H9 (cell line): ENCODE measurements at regions not wholly inside any gene's neighbourhood (a gene's known extent, or its start where the extent isn't known, plus 50 kb on each side); places are given as distances from the start of the nearest gene placed in this dataset.

ENCODE experiments used
- DNase-seq: peaks from one replicate; pipeline ENCODE4 v3.0.0-alpha.2; 2017
- H2AFZ ChIP-seq: one replicate; pipeline ENCODE4 v1.6.1; 2013; ENCODE audit warnings: mild to moderate bottlenecking, low read length, control low read depth, moderate library complexity
- H2AK5ac ChIP-seq: 2 replicates; pipeline ENCODE4 v1.6.1; 2013; ENCODE audit warnings: low read length, control low read depth, mixed read lengths; ENCODE audit not compliant: insufficient read length
- H2BK120ac ChIP-seq: one replicate; pipeline ENCODE4 v1.6.1; 2013; ENCODE audit warnings: low read depth, mild to moderate bottlenecking, low read length, control low read depth, inconsistent platforms; ENCODE audit not compliant: poor library complexity, severe bottlenecking
- H2BK12ac ChIP-seq: 2 replicates; pipeline ENCODE4 v1.6.1; 2013; ENCODE audit warnings: low read length, control low read depth, mixed read lengths, low read depth; ENCODE audit not compliant: insufficient read length
- H2BK15ac ChIP-seq: 2 replicates; pipeline ENCODE4 v1.6.1; 2013; ENCODE audit warnings: low read depth, low read length, control low read depth
- H2BK20ac ChIP-seq: one replicate; pipeline ENCODE4 v1.6.1; 2013; ENCODE audit warnings: low read depth, mild to moderate bottlenecking, low read length, control low read depth, inconsistent platforms; ENCODE audit not compliant: poor library complexity, severe bottlenecking
- H2BK5ac ChIP-seq: 2 replicates; pipeline ENCODE4 v1.6.1; 2013; ENCODE audit warnings: low read length, control low read depth, mixed read lengths; ENCODE audit not compliant: insufficient read length
- H3K14ac ChIP-seq: 2 replicates; pipeline ENCODE4 v1.6.1; 2013; ENCODE audit warnings: low read length, control low read depth; ENCODE audit not compliant: insufficient read depth
- H3K18ac ChIP-seq: 2 replicates; pipeline ENCODE4 v1.6.1; 2013; ENCODE audit warnings: low read depth, mild to moderate bottlenecking, mixed read lengths, low read length, control low read depth; ENCODE audit not compliant: insufficient read length
- H3K23ac ChIP-seq: 2 replicates; pipeline ENCODE4 v1.6.1; 2013; ENCODE audit warnings: low read length, control low read depth, mixed read lengths, low read depth; ENCODE audit not compliant: insufficient read length
- H3K23me2 ChIP-seq: 2 replicates; pipeline ENCODE4 v1.6.1; 2013; ENCODE audit warnings: low read depth, mild to moderate bottlenecking, mixed read lengths, low read length, control low read depth; ENCODE audit not compliant: insufficient read length, poor library complexity, severe bottlenecking
- H3K27ac ChIP-seq: 2 replicates; pipeline ENCODE4 v1.5.1; 2013; ENCODE audit warnings: low read length, control low read depth, mixed read lengths, low read depth; ENCODE audit not compliant: insufficient read length
- H3K27me3 ChIP-seq: 2 replicates; pipeline ENCODE4 v1.6.1; 2013; ENCODE audit warnings: low read length, control low read depth, inconsistent platforms; ENCODE audit not compliant: insufficient read depth
- H3K4ac ChIP-seq: 2 replicates; pipeline ENCODE4 v1.6.1; 2013; ENCODE audit warnings: low read depth, mild to moderate bottlenecking, control low read depth, inconsistent platforms, low read length, moderate library complexity
- H3K4me1 ChIP-seq: 2 replicates; pipeline ENCODE4 v1.6.1; 2013; ENCODE audit warnings: low read length, control low read depth, inconsistent platforms; ENCODE audit not compliant: insufficient read depth
- H3K4me2 ChIP-seq: 2 replicates; pipeline ENCODE4 v1.6.1; 2013; ENCODE audit warnings: low read length, control low read depth, mixed read lengths; ENCODE audit not compliant: insufficient read length, insufficient read depth
- H3K56ac ChIP-seq: 2 replicates; pipeline ENCODE4 v1.6.1; 2013; ENCODE audit warnings: low read depth, mild to moderate bottlenecking, mixed read lengths, low read length, control low read depth; ENCODE audit not compliant: insufficient read length
- H3K79me1 ChIP-seq: 2 replicates; pipeline ENCODE4 v1.6.1; 2013; ENCODE audit warnings: low read depth, mild to moderate bottlenecking, moderate library complexity, low read length, control low read depth, inconsistent platforms; ENCODE audit not compliant: insufficient read depth, poor library complexity, severe bottlenecking
- H3K79me2 ChIP-seq: 2 replicates; pipeline ENCODE4 v1.6.1; 2013; ENCODE audit warnings: low read length, control low read depth, inconsistent platforms; ENCODE audit not compliant: insufficient read depth
- H3K9ac ChIP-seq: 2 replicates; pipeline ENCODE4 v1.6.1; 2013; ENCODE audit warnings: low read length, control low read depth, mixed read lengths; ENCODE audit not compliant: insufficient read length; ENCODE audit errors: extremely low read depth
- H3K9me3 ChIP-seq: one replicate; pipeline ENCODE4 v1.6.1; 2013; ENCODE audit warnings: low read depth, low read length, inconsistent platforms; ENCODE audit not compliant: control insufficient read depth
- H3T11ph ChIP-seq: one replicate; pipeline ENCODE4 v1.6.1; 2013; ENCODE audit warnings: mild to moderate bottlenecking, low read length, control low read depth, inconsistent platforms
- H4K20me1 ChIP-seq: one replicate; pipeline ENCODE4 v1.6.1; 2013; ENCODE audit not compliant: control insufficient read depth, insufficient read length, insufficient read depth
- H4K5ac ChIP-seq: 2 replicates; pipeline ENCODE4 v1.6.1; 2013; ENCODE audit warnings: low read depth, mild to moderate bottlenecking, mixed read lengths, low read length, control low read depth; ENCODE audit not compliant: insufficient read length
- H4K8ac ChIP-seq: replicated peaks from 2 replicates; pipeline ENCODE4 v1.6.1; 2013; ENCODE audit warnings: low read length, control low read depth, mixed read lengths, low read depth; ENCODE audit not compliant: insufficient read length
- H4K91ac ChIP-seq: 2 replicates; pipeline ENCODE4 v1.6.1; 2013; ENCODE audit warnings: low read depth, mild to moderate bottlenecking, moderate library complexity, mixed read lengths, low read length, control low read depth; ENCODE audit not compliant: insufficient read length
- H3K27ac Mint-ChIP-seq, 3 experiments: 2 replicates in 2 of 3; 3 replicates in 1 of 3; pipeline ENCODE4 v1.8.0; 2020 to 2021; ENCODE audit warnings: mixed read lengths in 3 of 3, mild to moderate bottlenecking in 1 of 3, moderate library complexity in 1 of 3
- H3K27me3 Mint-ChIP-seq: 2 replicates; pipeline ENCODE4 v1.8.0; 2021; ENCODE audit warnings: low read depth, mild to moderate bottlenecking, moderate library complexity, mixed read lengths
- H3K36me3 Mint-ChIP-seq, 3 experiments: 2 replicates in 2 of 3; 3 replicates in 1 of 3; pipeline ENCODE4 v1.8.0; 2020 to 2021; ENCODE audit warnings: low read depth in 3 of 3, mixed read lengths in 3 of 3; ENCODE audit not compliant: insufficient read depth in 1 of 3
- H3K4me1 Mint-ChIP-seq, 2 experiments: 2 replicates each; pipeline ENCODE4 v1.8.0; 2020; ENCODE audit warnings: mixed read lengths in 2 of 2
- H3K4me3 Mint-ChIP-seq, 2 experiments: 2 replicates in 1 of 2; 3 replicates in 1 of 2; pipeline ENCODE4 v1.8.0; 2020 to 2021; ENCODE audit warnings: mild to moderate bottlenecking in 2 of 2, mixed read lengths in 2 of 2, moderate library complexity in 1 of 2
- H3K9me3 Mint-ChIP-seq, 2 experiments: 2 replicates in 1 of 2; 3 replicates in 1 of 2; pipeline ENCODE4 v1.8.0; 2020; ENCODE audit warnings: mild to moderate bottlenecking in 2 of 2, mixed read lengths in 2 of 2, moderate library complexity in 1 of 2
- WGBS: extraction: QIAGEN DNeasy Blood & Tissue Kit; methylation state at CpG from one replicate; pipeline ENCODE4 v1.1.7; 2013; ENCODE audit warnings: missing lambda C conversion rate, low lambda C conversion rate, mixed read lengths; ENCODE audit not compliant: insufficient read length; ENCODE audit errors: extremely low coverage; 5-methylcytosine and 5-hydroxymethylcytosine counted together
- TF ChIP-seq, protein P1 (sequence below): fragments of 200-600 bp; sonication (generic); conservative IDR thresholded peaks from 3 replicates; pipeline ENCODE4 v1.8.0; 2021; ENCODE audit warnings: antibody characterized with exemption, mild to moderate bottlenecking

DNA sequence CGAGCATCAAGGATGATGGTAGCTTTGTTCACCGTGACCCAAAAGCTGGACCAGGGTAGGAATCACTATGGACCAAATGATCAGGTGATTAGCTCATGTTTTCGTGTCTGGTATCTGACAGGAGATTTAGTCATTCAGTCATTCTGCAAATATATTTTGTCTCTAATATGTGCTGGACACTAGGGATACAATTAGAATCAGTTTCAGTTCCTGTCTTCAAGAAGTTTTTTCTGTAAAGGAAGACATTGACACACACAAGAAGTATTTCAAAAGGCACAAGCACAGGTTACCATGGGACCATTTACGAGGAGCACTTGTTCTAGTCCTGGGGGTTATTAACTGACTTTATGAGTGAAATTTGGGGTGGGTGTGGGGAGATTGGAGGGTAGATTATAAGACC is 244.9 kb downstream of the HIVEP2 start:
- Histone ChIP-seq H4K91ac (no peak overlapping the region), H4K8ac (no peak overlapping the region), H3K18ac (no peak overlapping the region), H3K9me3 (no peaks in the 10 kb centered on the region), H3K27me3 (no peaks in the 10 kb centered on the region), H3T11ph (no peak overlapping the region), H3K4ac (no peak overlapping the region), H3K79me1 (no peaks in the 10 kb centered on the region), H3K23me2 (no peaks in the 10 kb centered on the region), H2BK20ac (no peak overlapping the region), H2BK12ac (no peak overlapping the region), H2AFZ (no peak overlapping the region), H4K20me1 (no peaks in the 10 kb centered on the region), H3K79me2 (no peaks in the 10 kb centered on the region), H3K27ac (no peak overlapping the region), H3K23ac (no peak overlapping the region), H3K14ac (no peak overlapping the region), H3K56ac (no peak overlapping the region), H3K9ac (no peak overlapping the region), H4K5ac (no peak overlapping the region), H2BK15ac (no peak overlapping the region), H2AK5ac (no peak overlapping the region), H3K4me1 (peaks cover 3% of the 10 kb centered on the region; the same call in 1 of the 2 replicates), H2BK120ac (no peak overlapping the region), H3K4me2 (no peak overlapping the region), H2BK5ac (no peak overlapping the region)
- no peaks in the 10 kb centered on the region; a peak in 1 of 7 replicates for H3K36me3 Mint-ChIP-seq
- no peaks in the 10 kb centered on the region for H3K27me3 Mint-ChIP-seq
- peak overlapping the region in 1 of 3 experiments; percentile 80; a peak in 1 of 7 replicates for H3K27ac Mint-ChIP-seq
- no peak overlapping the region for H3K4me3 Mint-ChIP-seq
- TF ChIP-seq, protein P1, sequence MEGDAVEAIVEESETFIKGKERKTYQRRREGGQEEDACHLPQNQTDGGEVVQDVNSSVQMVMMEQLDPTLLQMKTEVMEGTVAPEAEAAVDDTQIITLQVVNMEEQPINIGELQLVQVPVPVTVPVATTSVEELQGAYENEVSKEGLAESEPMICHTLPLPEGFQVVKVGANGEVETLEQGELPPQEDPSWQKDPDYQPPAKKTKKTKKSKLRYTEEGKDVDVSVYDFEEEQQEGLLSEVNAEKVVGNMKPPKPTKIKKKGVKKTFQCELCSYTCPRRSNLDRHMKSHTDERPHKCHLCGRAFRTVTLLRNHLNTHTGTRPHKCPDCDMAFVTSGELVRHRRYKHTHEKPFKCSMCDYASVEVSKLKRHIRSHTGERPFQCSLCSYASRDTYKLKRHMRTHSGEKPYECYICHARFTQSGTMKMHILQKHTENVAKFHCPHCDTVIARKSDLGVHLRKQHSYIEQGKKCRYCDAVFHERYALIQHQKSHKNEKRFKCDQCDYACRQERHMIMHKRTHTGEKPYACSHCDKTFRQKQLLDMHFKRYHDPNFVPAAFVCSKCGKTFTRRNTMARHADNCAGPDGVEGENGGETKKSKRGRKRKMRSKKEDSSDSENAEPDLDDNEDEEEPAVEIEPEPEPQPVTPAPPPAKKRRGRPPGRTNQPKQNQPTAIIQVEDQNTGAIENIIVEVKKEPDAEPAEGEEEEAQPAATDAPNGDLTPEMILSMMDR: no peak
- H3K9me3 Mint-ChIP-seq: no peaks in the 10 kb centered on the region
- WGBS: no CpG with 5 or more reads among the region's 4 CpGs
- H3K4me1 Mint-ChIP-seq: peaks cover 16 to 17% of the 10 kb centered on the region in 2 experiments
- no peak for DNase-seq
